ENCODE measurements at regions not wholly inside any gene's neighbourhood (a gene's known extent, or its start where the extent isn't known, plus 50 kb on each side); places are given as distances from the start of the nearest gene placed in this dataset.
A peak's percentile ranks its signal among the peaks of the same experiment; 100 is the strongest.

DNA sequence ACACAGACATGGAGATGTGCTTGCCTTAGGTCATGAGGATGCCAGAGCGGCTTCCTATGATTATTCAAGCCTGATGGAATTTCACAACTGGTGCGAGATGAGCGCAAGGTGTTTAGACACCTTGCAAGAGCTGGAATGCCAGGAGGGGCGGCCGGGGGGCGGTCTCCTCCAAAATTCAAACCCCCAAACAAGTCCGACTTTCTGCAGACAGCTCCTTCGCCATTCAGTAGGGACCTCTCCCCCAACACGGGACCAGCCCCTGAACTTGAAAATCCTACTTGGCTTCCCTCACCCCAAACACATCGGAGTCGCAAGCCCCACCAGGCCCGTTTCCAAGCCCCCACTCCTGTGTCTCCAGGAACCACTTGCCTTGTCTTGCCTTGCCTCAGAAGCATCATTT is 64.8 kb upstream of the ID2 start:
- POLR2A ChIA-PET = no interaction called here
- DNase-seq = peak in 1 of 2 experiments; percentile 14
- H3K36me3 ChIP-seq (ENCODE audit: control insufficient read depth, insufficient read depth, low read length) = no peaks in the 10 kb centered on the region; the same call in 1 of the 2 replicates
- intact Hi-C loops (cut with micrococcal nuclease; ENCODE audit: unreplicated experiment) = no loop called here
- Mint-ChIP-seq H3K9me3 (ENCODE audit: unreplicated experiment) (peaks cover 12% of the 10 kb centered on the region), H3K4me3 (ENCODE audit: unreplicated experiment) (no peak overlapping the region), H3K36me3 (ENCODE audit: insufficient read depth, unreplicated experiment) (no peaks in the 10 kb centered on the region), H3K4me1 (ENCODE audit: low read depth, unreplicated experiment) (peaks cover 48% of the 10 kb centered on the region), H3K27me3 (ENCODE audit: insufficient read depth, unreplicated experiment) (no peaks in the 10 kb centered on the region), H3K27ac (ENCODE audit: unreplicated experiment) (no peak overlapping the region)
- H3K4me1 ChIP-seq = peaks cover 30% of the 10 kb centered on the region
- TF ChIP-seq, protein P1, sequence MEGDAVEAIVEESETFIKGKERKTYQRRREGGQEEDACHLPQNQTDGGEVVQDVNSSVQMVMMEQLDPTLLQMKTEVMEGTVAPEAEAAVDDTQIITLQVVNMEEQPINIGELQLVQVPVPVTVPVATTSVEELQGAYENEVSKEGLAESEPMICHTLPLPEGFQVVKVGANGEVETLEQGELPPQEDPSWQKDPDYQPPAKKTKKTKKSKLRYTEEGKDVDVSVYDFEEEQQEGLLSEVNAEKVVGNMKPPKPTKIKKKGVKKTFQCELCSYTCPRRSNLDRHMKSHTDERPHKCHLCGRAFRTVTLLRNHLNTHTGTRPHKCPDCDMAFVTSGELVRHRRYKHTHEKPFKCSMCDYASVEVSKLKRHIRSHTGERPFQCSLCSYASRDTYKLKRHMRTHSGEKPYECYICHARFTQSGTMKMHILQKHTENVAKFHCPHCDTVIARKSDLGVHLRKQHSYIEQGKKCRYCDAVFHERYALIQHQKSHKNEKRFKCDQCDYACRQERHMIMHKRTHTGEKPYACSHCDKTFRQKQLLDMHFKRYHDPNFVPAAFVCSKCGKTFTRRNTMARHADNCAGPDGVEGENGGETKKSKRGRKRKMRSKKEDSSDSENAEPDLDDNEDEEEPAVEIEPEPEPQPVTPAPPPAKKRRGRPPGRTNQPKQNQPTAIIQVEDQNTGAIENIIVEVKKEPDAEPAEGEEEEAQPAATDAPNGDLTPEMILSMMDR (IDR thresholded peaks at IDR 0.05; ENCODE audit: insufficient read depth in 1 of 2, low read depth in 1 of 2, low read length in 1 of 2, severe bottlenecking in 1 of 2, unreplicated experiment in 1 of 2) = no peak
- peaks cover 7% of the 10 kb centered on the region; the same call in 1 of the 2 replicates for H3K9me3 ChIP-seq
- CTCF ChIA-PET = no interaction called here
- H3K4me3 ChIP-seq (ENCODE audit: low read depth, low read length) = no peak overlapping the region
- BruUV-seq (replicated peaks) = no TSS peak
- H3K27me3 ChIP-seq (replicated peaks; ENCODE audit: control insufficient read depth, insufficient read depth, low read length) = no peaks in the 10 kb centered on the region

DNA sequence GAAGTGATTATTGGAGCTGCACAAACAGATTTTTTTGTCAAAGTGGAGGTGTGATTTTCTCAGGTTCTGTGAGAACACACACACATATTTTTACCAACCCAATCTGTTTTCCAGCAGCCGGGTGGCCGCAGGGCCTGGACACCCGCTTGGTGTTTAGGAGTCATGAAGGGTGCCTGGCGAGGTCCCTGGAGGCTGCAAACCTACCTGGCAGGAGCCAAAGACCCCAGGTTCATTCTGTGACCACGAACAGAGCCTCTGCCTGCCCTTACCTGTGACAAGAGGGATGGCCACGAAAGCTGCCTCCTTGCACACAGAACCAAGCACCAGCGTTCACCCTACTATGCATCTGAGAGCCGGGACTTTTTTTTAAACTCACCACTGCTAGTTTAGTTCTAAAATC is 64.3 kb upstream of the ID2 start:
- no peaks in the 10 kb centered on the region; the same call in 1 of the 2 replicates for H3K36me3 ChIP-seq (ENCODE audit: control insufficient read depth, insufficient read depth, low read length)
- TF ChIP-seq, protein P1 (IDR thresholded peaks at IDR 0.05; ENCODE audit: insufficient read depth in 1 of 2, low read depth in 1 of 2, low read length in 1 of 2, severe bottlenecking in 1 of 2, unreplicated experiment in 1 of 2) = no peak
- Mint-ChIP-seq H3K9me3 (ENCODE audit: unreplicated experiment) (peaks cover 12% of the 10 kb centered on the region), H3K4me3 (ENCODE audit: unreplicated experiment) (no peak overlapping the region), H3K4me1 (ENCODE audit: low read depth, unreplicated experiment) (peaks cover 49% of the 10 kb centered on the region), H3K36me3 (ENCODE audit: insufficient read depth, unreplicated experiment) (no peaks in the 10 kb centered on the region), H3K27ac (ENCODE audit: unreplicated experiment) (no peak overlapping the region), H3K27me3 (ENCODE audit: insufficient read depth, unreplicated experiment) (no peaks in the 10 kb centered on the region)
- peak in 1 of 2 experiments; percentile 5 for DNase-seq
- BruUV-seq (replicated peaks) = no TSS peak
- peaks cover 7% of the 10 kb centered on the region; the same call in 1 of the 2 replicates for H3K9me3 ChIP-seq
- intact Hi-C loops (cut with micrococcal nuclease; ENCODE audit: unreplicated experiment) = no loop called here
- H3K27me3 ChIP-seq (replicated peaks; ENCODE audit: control insufficient read depth, insufficient read depth, low read length) = no peaks in the 10 kb centered on the region
- ChIA-PET POLR2A (no interaction called here), CTCF (no interaction called here)
- H3K4me1 ChIP-seq = peaks cover 30% of the 10 kb centered on the region
- H3K4me3 ChIP-seq (ENCODE audit: low read depth, low read length) = no peak overlapping the region

DNA sequence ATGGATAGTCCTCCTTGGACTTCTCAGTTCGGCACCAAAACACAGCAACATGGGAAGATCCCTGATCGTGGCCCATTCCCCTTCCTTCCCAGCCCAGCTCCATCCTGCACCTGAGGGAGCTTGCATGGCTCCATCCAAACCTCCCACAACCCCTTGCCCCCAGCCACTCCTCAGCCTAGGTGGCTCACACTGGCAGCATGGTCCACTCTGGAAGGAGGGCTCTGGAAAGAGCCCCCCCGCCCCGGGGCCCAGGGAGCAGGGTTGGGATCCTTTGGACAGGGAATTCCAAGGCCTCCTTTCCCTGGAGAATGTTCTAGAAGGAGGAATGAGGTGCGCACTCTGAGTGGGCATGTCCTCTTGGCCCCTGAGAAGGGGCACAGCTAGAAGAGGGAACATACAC is 62.8 kb upstream of the ID2 start:
- Mint-ChIP-seq H3K4me3 (ENCODE audit: unreplicated experiment) (no peak overlapping the region), H3K27ac (ENCODE audit: unreplicated experiment) (no peak overlapping the region), H3K27me3 (ENCODE audit: insufficient read depth, unreplicated experiment) (no peaks in the 10 kb centered on the region), H3K9me3 (ENCODE audit: unreplicated experiment) (peaks cover 12% of the 10 kb centered on the region), H3K4me1 (ENCODE audit: low read depth, unreplicated experiment) (peaks cover 59% of the 10 kb centered on the region), H3K36me3 (ENCODE audit: insufficient read depth, unreplicated experiment) (no peaks in the 10 kb centered on the region)
- peaks cover 31% of the 10 kb centered on the region for H3K4me1 ChIP-seq
- DNase-seq = peak in 1 of 2 experiments; percentile 23
- intact Hi-C loops (cut with micrococcal nuclease; ENCODE audit: unreplicated experiment) = no loop called here
- H3K4me3 ChIP-seq (ENCODE audit: low read depth, low read length) = no peak overlapping the region
- H3K36me3 ChIP-seq (ENCODE audit: control insufficient read depth, insufficient read depth, low read length) = no peaks in the 10 kb centered on the region; the same call in 1 of the 2 replicates
- BruUV-seq (replicated peaks) = no TSS peak
- ChIA-PET POLR2A (no interaction called here), CTCF (no interaction called here)
- H3K9me3 ChIP-seq = no peaks in the 10 kb centered on the region
- H3K27me3 ChIP-seq (replicated peaks; ENCODE audit: control insufficient read depth, insufficient read depth, low read length) = no peaks in the 10 kb centered on the region
- TF ChIP-seq, protein P1 (IDR thresholded peaks at IDR 0.05; ENCODE audit: insufficient read depth in 1 of 2, low read depth in 1 of 2, low read length in 1 of 2, severe bottlenecking in 1 of 2, unreplicated experiment in 1 of 2) = no peak

All from Caco-2 (cell line).